Smooth muscle cell (in vitro differentiated cells): ENCODE measurements at regions not wholly inside any gene's neighbourhood (a gene's known extent, or its start where the extent isn't known, plus 50 kb on each side); places are given as distances from the start of the nearest gene placed in this dataset.

Experiments used
- DNase-seq: peaks from one replicate; lab custom pipeline; 2025; ENCODE audit not compliant: unreplicated experiment; lab: John Stamatoyannopoulos, UW
- H2AFZ ChIP-seq: fragments of 200-600 bp; sonication (generic); 2 replicates; pipeline ENCODE4 v1.6.0; 2016; ENCODE audit warnings: antibody characterized with exemption, low read depth, mild to moderate bottlenecking
- H3F3A ChIP-seq: fragments of 200-600 bp; sonication (generic); 2 replicates; pipeline ENCODE4 v1.6.0; 2017; ENCODE audit warnings: antibody characterized with exemption, low read depth
- H3K27ac ChIP-seq: fragments of 200-600 bp; sonication (generic); 2 replicates; pipeline ENCODE4 v1.5.1; 2016; ENCODE audit warnings: low read depth, mild to moderate bottlenecking
- H3K27me3 ChIP-seq: fragments of 200-600 bp; sonication (generic); 2 replicates; pipeline ENCODE4 v1.6.1; 2016; ENCODE audit warnings: low read depth, mild to moderate bottlenecking
- H3K36me3 ChIP-seq: fragments of 200-600 bp; sonication (generic); 2 replicates; pipeline ENCODE4 v1.5.1; 2016; ENCODE audit warnings: low read depth
- H3K4me1 ChIP-seq: fragments of 200-600 bp; sonication (generic); 2 replicates; pipeline ENCODE4 v1.5.1; 2016; ENCODE audit warnings: low read depth
- H3K4me2 ChIP-seq: fragments of 200-600 bp; sonication (generic); 2 replicates; pipeline ENCODE4 v1.6.0; 2016; ENCODE audit warnings: mild to moderate bottlenecking
- H3K4me3 ChIP-seq: fragments of 200-600 bp; sonication (generic); 2 replicates; pipeline ENCODE4 v1.5.1; 2016; ENCODE audit warnings: mild to moderate bottlenecking
- H3K79me2 ChIP-seq: fragments of 200-600 bp; sonication (generic); 2 replicates; pipeline ENCODE4 v1.6.0; 2016; ENCODE audit warnings: low read depth, mild to moderate bottlenecking
- H3K9ac ChIP-seq: fragments of 200-600 bp; sonication (generic); 2 replicates; pipeline ENCODE4 v1.6.0; 2016; ENCODE audit warnings: low read depth
- H3K9me3 ChIP-seq: fragments of 200-600 bp; sonication (generic); replicated peaks from 2 replicates; pipeline ENCODE4 v1.5.1; 2016; ENCODE audit warnings: low read depth
- H4K20me1 ChIP-seq: fragments of 200-600 bp; sonication (generic); 2 replicates; pipeline ENCODE4 v1.6.0; 2016; ENCODE audit warnings: low read depth
- WGBS: methylation state at CpG from one replicate; pipeline ENCODE4 v1.1.7; 2016; ENCODE audit warnings: low lambda C conversion rate; 5-methylcytosine and 5-hydroxymethylcytosine counted together
- TF ChIP-seq, protein P1 (sequence below): fragments of 200-600 bp; sonication (generic); IDR thresholded peaks from 2 replicates; pipeline ENCODE4 v1.5.1; 2017; ENCODE audit warnings: borderline replicate concordance, mild to moderate bottlenecking, antibody characterized with exemption; ENCODE audit not compliant: insufficient read depth, poor library complexity, severe bottlenecking

DNA sequence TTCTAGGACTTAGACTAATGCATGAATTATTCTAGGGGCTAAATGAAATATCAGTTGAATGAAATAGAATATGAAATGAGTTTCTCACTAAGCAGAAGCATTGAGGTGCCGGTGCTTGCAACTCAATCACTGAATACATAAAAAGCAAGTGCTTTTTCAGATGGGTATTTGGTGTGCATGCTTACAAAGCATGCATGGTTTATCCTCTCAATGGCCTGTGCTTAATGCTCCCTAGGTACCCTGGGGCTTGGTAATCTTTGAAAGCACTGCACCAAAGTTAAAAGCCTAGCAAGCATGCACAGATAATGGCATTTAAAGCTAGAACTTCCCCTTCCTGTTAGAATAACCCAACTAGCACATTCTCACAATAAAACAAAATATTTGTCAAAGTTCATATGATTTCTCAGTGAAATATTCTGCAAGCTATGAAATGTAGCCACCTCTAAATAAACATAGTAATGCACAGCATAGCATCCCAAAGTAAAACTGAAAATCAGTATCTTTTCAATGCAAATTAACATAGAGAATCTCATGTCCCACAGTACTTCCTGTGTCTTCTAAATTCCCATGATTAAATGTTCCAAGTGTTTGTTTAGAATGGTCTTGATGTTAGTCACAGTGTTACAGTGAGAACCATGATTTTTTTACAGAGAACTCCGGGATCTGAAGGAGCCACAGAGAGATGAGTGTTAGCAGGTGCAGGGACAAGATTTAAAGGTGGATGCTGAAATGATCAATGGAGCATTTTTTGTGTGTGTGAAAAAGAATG, 143.4 kb upstream of the CDH6 start:
- Histone ChIP-seq H2AFZ (no peak overlapping the region), H3K79me2 (no peaks in the 10 kb centered on the region), H3K9ac (no peak overlapping the region), H3K27me3 (no peaks in the 10 kb centered on the region), H3K4me3 (no peak overlapping the region), H3K9me3 (no peaks in the 10 kb centered on the region), H4K20me1 (no peaks in the 10 kb centered on the region), H3F3A (no peaks in the 10 kb centered on the region), H3K36me3 (no peaks in the 10 kb centered on the region), H3K27ac (no peak overlapping the region), H3K4me2 (no peak overlapping the region), H3K4me1 (peaks cover 50% of the 10 kb centered on the region)
- TF ChIP-seq, protein P1, sequence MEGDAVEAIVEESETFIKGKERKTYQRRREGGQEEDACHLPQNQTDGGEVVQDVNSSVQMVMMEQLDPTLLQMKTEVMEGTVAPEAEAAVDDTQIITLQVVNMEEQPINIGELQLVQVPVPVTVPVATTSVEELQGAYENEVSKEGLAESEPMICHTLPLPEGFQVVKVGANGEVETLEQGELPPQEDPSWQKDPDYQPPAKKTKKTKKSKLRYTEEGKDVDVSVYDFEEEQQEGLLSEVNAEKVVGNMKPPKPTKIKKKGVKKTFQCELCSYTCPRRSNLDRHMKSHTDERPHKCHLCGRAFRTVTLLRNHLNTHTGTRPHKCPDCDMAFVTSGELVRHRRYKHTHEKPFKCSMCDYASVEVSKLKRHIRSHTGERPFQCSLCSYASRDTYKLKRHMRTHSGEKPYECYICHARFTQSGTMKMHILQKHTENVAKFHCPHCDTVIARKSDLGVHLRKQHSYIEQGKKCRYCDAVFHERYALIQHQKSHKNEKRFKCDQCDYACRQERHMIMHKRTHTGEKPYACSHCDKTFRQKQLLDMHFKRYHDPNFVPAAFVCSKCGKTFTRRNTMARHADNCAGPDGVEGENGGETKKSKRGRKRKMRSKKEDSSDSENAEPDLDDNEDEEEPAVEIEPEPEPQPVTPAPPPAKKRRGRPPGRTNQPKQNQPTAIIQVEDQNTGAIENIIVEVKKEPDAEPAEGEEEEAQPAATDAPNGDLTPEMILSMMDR: no peak
- 69% methylated on average over 2 of the region's 2 CpGs for WGBS
- no peak for DNase-seq

DNA sequence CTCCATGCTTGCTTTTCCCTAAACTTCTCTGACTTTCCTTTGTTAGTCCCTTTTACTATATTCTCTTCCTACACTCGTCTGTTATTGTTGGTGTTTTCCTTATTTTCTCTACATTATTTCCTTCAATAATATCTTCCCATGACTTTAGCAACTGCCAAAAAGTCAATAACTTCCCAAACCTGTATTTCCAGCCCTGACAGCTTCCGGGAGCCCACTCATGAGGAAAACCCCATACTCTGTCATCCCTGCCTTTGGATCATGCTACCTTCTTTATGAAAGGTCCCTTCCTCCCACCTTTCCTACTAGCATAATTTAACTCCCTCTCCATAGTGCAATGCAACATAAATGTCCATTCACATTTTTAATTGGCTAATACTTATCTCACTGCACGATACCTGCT, 144.0 kb upstream of the CDH6 start:
- H3K9ac ChIP-seq: no peak overlapping the region
- H3K4me3 ChIP-seq: no peak overlapping the region
- TF ChIP-seq, protein P1: no peak
- no peaks in the 10 kb centered on the region for H4K20me1 ChIP-seq
- H3K4me1 ChIP-seq: peaks cover 52% of the 10 kb centered on the region
- H3K36me3 ChIP-seq: no peaks in the 10 kb centered on the region
- no peak overlapping the region for H3K4me2 ChIP-seq
- 67% methylated on average over 3 of the region's 3 CpGs for WGBS
- DNase-seq: no peak
- H3F3A ChIP-seq: no peaks in the 10 kb centered on the region
- no peaks in the 10 kb centered on the region for H3K27me3 ChIP-seq
- H3K9me3 ChIP-seq: no peaks in the 10 kb centered on the region
- no peak overlapping the region for H2AFZ ChIP-seq
- no peak overlapping the region for H3K27ac ChIP-seq
- no peaks in the 10 kb centered on the region for H3K79me2 ChIP-seq

GRCh38 chr5:31048282-31049270, 144.9 kb upstream of the CDH6 start:
- Histone ChIP-seq H3K79me2 (no peaks in the 10 kb centered on the region), H3K4me1 (peaks cover 51% of the 10 kb centered on the region), H3K9ac (no peak overlapping the region), H2AFZ (no peak overlapping the region), H3K4me3 (no peak overlapping the region), H3K4me2 (no peak overlapping the region), H3K9me3 (no peaks in the 10 kb centered on the region), H3K27ac (no peak overlapping the region), H4K20me1 (no peaks in the 10 kb centered on the region), H3K36me3 (no peaks in the 10 kb centered on the region), H3F3A (no peaks in the 10 kb centered on the region), H3K27me3 (no peaks in the 10 kb centered on the region)
- TF ChIP-seq, protein P1: no peak
- 84% methylated on average over 8 of the region's 8 CpGs for WGBS
- no peak for DNase-seq
